ENCODE measurements at regions not wholly inside any gene's neighbourhood (a gene's known extent, or its start where the extent isn't known, plus 50 kb on each side); places are given as distances from the start of the nearest gene placed in this dataset.

DNA sequence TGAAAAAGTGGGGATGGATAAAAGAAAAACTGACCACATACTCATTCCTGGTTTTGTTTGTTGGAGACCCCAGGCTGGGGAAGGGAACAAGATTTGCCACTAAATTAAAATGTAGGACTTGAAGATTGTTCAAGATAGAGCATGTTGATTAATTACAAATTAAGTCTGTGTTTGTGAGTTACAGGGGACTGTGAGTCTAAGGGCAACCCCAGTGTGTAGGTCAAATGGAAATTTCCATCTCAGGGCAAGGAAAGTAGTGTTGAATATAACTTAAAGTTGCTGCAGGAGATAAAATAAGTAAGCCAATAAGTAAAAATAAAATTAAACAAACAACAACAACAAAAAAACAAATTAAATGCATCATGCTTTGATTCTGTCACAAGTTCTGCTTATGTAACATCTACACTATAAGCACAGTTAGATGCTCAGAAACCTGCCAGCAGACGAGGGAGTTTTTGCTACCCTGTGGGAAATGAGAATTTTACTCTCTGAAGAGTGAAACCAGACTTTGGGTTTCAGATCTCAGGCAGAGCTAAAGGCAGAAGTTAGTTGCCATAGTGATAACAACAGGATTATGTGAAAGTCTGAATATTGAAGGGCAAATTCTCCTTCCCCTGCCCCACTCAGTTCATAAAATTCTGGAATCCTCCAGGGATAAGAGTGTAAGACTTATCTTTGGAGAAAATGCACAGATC is 352.3 kb downstream of the GRXCR1 start:
- DNase-seq = no peak

DNA sequence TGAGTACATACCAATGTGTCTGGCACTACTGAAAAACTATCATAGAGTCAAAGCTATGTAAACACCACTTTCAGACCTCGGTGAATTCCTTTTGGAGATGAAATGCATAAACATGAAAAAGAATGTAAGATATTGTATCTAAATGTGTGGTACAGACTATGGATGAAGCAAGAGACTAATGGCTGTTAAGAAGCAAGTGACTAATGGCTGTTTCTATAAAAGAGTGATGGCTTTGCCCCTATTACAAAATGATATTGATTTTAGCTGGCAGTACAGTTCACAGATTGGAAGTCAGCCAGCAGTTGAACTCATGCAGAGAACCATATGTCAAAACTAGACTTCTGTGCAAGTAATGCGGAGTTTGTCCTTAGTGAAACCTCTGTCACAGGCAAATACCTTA is 359.3 kb downstream of the GRXCR1 start:
- no peak for DNase-seq

DNA sequence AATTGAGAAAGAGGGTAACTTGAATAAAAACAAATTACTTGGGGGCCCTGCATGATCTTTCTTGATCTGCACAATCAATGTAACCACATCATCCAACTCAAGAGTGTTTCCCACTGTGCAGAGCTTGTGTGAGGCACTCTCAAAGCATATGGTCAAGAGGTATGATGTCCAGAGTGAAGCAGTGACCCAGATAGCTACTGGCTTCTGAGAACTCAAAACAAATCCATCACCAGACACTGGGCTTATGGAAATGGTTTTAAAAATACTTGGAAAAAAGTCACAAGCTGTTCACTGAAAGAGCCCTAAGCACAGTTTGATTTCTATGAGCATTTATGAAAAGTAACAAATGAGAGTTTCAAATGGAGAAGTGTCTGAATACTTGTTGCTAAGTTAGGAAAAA is 361.0 kb downstream of the GRXCR1 start:
- no peak for DNase-seq

DNA sequence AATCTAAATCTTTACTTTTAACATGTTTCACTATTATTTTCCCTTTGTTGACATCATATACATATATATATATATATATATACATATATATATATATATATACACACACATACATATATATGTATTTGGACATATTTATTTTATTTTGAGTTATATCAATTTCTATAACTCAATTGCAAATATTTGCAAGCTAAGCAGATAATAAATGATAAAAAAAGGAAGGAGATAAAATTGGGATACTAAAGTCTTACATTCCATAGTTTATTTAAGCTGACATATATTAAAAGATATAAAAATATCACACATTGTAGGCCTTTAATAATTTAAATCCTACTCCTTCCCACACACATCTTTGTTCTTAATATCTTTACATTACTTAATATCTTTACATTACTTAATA is 372.2 kb downstream of the GRXCR1 start:
- DNase-seq = no peak

DNA sequence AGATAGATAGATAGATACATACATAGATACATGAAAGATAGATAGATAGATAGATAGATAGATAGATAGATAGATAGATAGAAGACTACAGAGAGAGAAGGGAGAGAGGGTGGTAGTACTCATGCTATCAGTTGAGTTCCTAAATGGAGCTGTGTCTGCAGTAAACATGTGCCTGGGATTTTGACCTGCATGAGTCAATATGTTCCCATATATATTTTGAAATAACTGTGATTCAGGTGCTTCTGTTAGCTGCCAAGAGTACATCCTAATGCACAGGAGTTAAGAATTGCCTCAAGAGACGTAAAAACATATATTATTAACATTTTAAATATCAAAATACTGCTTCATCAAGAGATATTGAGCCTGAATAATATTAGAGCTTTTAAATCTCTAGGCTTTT is 379.4 kb downstream of the GRXCR1 start:
- no peak for DNase-seq

DNA sequence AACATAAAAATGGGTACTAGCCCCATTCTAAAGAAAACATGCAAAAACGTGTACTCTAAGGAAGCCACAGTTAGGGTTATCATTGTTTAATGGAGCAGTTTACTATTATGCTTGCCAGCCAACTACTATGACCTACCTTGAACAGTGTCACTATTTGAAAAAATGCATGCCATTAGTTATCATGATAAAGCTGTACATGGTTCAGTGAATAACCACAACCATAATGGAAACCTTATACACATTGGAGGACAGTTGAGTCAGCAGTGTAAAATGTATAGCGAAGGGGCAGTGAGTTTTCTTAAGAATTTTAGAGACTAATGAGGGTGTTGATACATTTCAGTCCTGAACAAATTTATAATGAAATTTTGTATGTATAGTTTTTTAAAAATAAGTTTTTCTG is 381.9 kb downstream of the GRXCR1 start:
- DNase-seq = no peak

DNA sequence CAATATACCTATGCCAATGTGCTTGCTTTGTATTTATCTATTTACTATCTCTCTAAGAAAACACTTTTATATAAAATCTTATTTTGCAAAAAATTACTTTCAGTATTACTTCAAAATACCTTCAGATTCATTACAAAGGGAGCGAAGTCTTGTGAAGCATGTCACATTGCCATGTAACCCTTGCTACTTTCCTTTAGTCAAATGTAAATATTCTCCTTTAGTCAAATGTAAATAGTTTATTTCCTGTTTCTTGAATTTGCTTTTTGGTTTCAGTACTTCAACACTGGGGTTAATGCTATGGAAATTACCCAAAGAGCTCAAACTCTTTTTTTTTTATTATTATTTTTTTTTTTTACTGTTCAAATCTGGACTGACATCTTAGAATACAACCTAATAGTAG is 383.3 kb downstream of the GRXCR1 start:
- DNase-seq = no peak

DNA sequence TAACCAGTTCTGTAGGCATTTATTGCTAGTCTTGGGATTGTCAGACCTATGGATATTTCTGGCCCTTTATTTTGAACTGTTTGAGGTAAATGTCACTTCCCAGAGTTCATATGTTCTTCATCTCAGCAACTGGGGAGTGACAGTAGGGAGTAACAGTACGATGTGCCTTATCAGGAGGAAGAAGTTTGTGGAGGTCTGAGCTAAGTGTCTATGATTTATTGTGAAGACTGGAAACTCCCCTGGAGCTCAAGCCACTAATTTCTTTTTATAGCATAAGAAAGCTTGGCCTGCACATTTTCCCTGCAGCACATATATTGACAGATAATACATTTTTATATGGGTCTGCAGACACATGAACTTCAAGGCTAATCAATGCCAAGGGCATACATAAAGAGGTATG is 383.8 kb downstream of the GRXCR1 start:
- DNase-seq = no peak

DNA sequence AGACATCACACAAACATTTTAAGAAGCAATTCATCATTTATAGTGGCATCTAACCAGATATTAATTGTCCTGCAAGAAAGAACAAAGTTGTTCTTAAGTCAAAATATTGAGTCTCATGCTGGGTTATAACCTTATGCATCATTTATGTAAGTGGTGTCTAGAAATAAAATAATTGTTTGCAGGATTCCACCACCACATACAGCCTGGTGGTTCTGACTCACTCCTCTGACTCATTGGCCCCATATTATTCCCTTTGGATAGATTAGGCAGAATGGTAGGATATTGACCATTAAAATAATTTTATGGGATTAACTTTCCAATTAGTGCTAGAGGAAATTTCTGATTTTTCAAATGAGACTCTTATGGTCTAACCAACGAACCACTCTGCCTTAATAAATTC is 384.5 kb downstream of the GRXCR1 start:
- DNase-seq = no peak

DNA sequence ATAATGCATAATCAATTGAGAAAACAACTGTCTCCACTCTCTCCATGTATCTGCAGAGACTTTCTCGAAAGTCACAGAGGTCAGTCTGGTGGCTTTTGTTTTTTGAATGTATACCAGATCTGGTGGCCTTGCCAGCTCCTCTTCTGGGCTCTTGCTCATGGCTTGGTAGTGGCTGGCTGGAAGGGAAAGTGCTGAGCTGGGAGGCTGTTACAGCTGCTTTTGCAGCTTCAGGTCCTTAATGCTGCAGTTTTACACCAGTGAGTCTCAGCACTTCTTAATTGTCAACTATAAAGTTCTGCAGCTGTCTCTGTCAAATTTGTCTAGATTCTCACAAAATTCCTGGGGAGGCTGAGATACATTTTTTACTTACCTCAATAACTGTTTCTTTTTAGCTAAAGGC is 390.0 kb downstream of the GRXCR1 start:
- DNase-seq = no peak

DNA sequence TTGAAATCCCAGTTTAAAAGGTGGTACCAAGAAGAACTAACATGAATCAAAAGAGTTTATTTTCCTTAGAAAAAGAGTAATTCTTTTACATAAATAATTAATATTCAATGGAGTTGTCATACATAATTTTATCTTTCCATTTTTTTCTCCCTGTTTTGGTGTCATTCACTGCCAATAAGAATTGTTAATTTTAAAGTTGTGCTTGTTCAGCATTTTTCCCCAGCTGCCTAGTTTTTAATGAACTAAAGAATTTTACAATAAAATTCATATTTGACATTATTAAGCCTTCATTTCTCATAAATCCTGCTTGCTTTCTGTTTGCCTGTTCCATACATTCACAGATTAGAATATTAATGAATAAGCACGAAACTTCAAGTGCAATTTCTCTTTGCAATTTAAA is 393.6 kb downstream of the GRXCR1 start:
- DNase-seq = no peak

DNA sequence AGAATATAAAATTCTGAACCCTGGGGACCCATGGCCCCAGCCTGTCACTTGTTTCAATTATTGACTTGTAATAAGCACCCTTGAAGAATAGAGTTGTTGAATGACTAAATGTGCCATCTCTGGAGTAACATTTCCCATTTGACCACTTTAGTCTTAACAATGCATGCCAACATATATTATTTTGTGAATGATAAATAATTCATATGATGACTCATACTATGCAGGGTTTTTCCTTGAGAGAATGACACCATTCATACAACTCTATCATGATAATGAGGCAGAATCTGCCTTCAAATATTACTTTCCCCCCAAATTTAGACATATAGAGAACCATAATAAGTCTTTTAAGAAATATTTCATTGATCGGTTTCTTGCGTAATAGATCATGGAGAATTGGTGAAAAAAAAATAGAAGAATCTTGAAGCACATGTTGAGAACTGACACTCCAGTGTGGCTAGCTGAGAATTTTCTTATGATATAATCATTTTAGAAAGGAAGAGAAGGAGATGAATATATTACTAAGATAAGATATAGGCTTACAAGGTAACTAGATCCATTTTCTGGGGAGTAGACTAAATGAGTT is 404.5 kb downstream of the GRXCR1 start:
- no peak for DNase-seq

DNA sequence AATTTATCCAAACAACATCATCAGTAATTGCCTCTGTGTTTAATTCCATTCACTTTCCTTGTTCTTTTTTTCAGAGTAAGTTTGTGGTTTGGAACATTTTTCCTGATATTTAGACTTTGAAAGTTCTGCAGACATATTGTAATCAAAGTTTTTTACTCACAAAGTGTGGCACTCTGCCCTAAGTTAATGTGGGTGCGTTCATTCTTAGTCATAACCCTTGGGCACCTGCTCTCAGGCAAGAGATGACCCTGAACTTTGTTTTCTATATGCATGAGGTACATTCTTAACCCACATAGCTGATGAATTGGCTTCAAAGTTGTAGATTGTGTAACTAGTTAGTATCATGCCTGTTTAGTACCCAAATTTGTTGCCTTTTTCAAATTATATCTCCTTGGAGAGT is 424.3 kb downstream of the GRXCR1 start:
- DNase-seq = no peak

DNA sequence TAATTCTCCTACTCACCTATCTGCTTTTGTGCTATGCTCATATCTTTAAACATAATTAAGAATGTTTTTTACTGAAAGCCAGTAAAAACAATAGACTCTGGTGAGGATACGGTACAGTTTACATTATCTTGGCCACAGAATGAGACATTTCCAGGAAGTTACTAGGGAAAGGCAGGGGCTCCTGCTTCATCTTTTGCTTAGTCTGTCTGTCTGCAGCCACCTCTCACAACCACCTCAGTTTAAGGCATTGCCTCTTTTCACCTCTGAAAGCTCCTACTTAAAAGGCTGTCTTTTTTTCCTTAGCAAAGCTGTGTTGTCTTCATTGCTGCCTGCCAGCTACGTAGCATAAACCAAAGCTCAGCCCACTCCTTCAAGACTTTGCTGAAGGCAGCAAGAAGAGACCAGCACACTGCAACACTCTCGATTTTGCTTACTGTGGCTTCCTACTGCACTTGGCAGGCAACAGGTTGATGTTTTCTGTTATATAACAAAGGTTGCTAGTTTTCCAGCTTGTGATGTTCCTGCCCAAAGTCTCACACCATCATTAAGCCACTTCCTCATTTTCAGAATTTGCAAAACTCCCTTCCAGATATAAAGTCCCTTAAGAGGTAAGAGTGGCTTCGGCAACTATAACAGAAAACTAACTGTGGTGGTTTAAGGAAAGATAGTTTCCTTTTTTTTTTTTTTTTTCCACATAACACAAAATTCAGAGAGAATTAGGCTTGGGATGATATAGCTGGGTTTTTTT is 432.9 kb downstream of the GRXCR1 start:
- no peak for DNase-seq

DNA sequence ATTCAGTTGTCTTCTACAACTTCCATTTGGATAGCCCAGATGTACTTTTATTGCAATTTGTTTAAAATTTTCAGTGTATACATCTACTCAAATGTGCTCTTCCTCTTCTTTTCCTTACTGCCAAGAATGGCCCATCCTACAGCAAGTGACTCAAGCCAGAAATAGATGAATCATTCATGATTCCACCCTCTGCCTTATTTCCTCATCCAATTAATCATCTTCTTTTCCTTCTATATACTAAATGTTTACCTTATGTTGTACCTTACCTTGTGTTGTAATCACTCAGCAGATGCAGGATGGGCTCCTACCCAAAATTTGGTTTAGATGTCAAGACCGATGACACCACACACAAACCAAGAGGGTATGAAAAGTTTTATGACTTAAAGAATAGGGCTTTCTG is 437.8 kb downstream of the GRXCR1 start:
- no peak for DNase-seq

DNA sequence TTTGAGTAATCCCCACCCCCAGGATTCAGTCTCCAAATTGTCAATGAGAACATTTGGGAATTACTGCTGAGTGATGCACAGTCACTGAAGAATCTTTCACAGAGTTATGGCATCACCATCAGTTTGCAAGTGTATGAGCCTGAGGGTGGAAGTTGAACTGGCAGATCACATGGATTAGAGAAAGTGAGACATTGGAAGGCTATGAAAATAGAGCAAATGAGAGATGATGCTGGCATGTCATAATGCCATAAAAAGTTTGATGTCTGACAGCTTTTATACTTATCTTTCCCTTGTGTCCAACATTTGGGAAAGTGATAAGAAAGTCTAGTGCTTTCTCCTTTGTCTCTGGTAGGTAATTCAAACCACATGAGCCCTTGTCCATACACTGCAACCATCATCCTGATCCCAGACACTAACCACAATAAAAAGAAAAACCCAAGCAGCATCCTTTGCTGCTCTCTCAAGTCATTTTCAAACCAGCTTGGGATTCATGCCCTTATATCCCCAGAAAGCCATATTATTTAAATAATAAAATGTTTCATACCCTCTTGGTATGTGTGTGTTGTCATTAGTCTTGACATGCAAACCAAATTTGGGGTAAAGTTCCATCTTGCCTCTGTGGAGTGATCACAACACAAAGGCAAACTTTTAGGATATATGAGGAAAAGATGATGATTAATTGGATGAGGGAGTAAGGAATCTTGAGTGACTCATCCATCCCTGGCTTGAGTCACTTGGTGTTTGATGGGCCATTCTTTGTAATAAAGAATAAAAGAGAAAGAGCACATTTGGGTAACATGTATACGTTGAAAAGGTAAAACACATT is 438.9 kb downstream of the GRXCR1 start:
- DNase-seq = no peak

DNA sequence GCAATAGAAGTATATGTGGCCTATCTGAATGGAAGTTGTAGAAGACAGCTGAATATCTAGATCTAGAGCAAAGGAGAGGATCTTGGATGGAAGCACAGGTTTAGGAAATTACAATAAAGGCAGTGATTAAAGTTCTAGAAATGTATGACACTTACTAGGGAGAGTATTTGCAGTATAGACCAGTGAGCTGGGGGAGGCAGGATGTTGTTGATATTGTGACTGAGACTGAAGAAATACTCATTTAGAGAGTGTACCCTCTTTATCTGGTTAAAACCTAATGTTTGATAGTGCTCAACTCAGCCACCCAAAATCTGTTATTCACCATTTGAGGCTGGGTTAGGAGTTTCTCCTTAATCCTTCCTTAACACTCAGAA is 439.5 kb downstream of the GRXCR1 start:
- DNase-seq = no peak

DNA sequence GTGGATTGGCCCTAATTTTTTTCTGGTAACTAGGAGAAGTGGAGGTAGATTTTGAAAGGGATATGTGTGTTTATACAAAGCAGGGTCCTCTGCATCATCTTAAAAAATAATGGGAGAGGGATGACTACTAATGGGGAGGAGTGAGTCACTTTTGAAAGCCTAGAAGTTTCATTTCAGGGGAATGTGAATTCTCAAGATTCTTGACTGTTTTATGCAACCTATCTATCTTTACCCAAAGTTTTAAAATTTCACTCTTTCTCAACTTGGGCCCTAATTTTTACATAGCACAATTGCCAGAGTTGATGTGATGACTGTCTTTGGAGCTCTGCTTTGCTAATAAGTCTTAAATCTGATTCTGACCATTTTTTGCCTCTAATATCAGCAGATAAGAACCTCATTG is 445.2 kb downstream of the GRXCR1 start:
- no peak for DNase-seq

DNA sequence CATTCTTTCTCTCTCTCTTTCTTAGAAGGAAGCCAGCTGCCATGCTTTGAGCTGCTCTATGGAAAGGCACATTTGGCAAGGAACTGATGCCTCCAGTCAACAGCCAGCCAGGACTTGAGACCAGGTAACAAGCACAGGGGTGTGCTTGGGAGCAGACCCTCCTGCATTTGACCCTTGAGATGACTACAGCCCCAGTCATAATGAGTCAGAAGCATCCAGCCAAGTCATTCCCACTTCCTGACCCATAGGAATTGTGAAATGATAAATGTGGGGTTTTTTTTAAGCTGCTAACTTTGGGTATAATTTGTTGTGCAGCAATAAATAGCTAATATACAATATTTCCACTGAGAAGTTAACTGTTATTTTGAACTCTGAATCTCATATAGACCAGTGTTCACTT is 446.9 kb downstream of the GRXCR1 start:
- no peak for DNase-seq

DNA sequence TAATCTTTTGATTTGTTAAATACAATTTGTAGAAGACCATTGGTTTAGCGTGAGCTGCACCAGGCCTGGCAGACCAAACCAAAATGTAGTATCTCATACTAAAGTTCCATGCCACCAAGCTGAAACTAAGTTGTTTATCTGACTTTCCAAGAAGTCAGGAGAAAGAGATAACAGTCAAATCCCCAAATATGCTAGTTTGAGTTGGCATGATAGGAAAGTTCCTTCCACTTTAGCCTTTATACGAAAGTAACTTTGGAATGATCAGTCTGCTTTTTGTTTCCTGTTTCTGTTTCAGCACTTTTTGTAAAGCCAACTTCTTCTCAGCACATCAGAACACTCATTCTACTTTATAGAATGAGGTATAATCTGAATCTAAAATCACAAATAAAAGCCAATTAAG is 449.2 kb downstream of the GRXCR1 start:
- no peak for DNase-seq

DNA sequence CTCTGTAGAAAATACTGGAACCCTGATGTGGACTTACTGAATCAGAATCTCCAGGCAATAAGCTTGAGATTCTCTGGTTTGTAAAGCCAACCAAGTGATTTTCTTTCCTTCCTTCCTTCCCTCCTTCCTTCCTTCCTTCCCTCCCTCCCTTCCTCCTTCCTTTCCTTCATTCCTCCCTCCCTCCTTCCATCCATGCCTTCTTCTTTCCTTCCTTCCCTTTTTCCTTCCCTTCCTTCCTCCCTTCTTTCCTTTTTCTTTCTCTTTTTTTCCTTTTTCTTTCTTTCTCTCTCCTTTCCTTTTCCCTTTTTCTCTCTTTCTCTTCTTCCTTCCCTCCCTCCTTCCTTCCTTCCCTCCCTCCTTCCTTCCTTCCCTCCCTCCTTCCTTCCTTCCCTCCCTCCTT is 450.8 kb downstream of the GRXCR1 start:
- no peak for DNase-seq

DNA sequence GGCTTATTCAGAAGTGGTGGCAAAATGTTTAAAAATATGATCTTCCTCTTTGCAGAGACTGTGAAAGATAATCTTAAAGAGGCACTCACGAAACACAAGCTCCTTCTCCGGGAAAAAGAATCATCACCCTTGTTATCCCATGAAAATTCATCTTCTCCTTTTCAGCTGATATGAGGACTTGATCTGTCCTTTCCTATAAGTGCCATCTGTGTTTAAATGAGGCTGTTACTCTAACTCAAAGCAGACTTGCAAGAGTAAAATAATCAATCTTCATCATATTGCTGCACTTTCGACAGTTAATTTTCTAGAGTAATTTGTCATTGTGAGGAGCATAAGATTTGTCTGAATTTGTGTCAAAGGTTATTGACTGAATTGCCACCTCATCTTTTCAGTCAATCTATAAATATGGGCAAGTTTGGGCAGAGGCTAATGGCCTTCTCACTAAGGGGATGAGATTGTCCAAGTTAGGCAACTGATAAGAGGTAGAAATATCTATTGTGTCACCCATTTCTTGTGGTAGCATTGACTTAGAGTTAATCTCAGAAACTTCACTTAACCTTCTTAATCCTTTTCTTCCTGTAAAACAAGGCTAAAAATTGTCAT is 452.9 kb downstream of the GRXCR1 start:
- DNase-seq = no peak

DNA sequence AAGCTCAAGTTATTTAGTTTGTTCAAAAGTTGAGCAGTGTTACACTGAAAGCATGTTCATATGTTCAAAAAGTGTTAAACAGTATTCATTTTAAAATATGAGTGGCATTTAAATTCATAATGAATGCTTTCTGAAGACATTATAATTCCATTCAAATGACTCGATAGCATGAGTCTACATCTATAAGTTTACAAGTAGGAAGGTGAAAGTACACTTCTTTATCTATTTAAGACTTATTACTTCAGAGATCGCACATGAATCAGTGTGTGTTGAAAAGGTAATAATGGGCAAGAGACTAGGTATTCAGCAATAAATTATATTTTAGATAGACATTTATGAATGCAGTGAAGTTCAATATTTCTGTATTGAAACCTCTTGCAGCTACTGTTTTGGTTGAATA is 456.1 kb downstream of the GRXCR1 start:
- DNase-seq = no peak

Data from DMS153 (cell line).